GM21526 (cell line): ENCODE measurements at regions not wholly inside any gene's neighbourhood (a gene's known extent, or its start where the extent isn't known, plus 50 kb on each side); places are given as distances from the start of the nearest gene placed in this dataset.
"Not testable (repeated sequence)": the region's sequence is repeated elsewhere in the genome, so short reads cannot be mapped to it uniquely, and the experiment has no call there.

Experiments
- ATAC-seq: cut with Tn5 transposase; IDR thresholded peaks from one replicate; pipeline ENCODE4 v1.9.1; 2021; ENCODE audit warnings: moderate library complexity; ENCODE audit not compliant: unreplicated experiment, low FRiP score

- ATAC-seq: no peak
Measured at GRCh38 chr6:56752009-56752408, 109.3 kb upstream of the DST start.

DNA sequence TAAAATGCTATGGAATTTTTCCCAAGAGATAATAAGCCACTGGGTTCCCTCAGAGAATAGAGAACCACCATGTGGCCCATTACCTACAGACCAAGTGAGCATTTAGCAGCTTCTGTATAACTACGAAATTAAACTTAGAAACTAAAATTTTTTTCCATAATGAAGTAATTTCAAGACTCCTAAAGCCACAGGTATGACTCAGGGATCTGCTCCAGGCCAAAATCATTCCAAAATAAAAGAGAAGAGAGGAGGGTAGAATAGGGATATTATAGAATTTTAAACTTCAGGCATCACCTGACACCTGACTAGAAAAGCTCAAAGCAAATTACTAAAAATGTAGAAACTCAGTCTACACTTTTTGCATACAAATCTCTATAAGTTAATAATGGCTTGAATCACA, 108.9 kb upstream of the DST start:
- ATAC-seq: no peak

DNA sequence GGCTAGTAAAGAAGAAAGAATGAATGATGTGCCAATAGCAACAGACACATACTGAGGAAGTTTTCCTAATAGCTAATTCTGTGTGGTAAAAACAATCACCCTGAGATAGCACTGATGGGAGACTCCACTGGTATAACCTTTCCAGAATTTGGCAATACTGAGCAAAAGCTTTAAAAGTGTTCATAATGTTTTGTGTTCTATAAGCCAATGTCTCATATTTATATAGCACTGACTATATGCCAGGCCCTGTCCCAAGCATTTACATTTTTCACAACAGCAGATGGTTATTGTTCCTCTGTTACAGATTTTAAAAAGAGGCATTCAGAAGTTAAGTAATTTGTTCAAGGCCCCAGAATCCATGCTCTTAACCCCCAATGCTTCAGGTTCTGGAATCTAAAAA, 108.0 kb upstream of the DST start:
- no peak for ATAC-seq

- no peak for ATAC-seq
Measured at GRCh38 chr6:56749632-56750151, 107.0 kb upstream of the DST start.

- no peak for ATAC-seq
Measured at GRCh38 chr6:56746767-56747504, 104.2 kb upstream of the DST start.

- ATAC-seq: no peak
Measured at GRCh38 chr6:56745971-56746370, 103.3 kb upstream of the DST start.

DNA sequence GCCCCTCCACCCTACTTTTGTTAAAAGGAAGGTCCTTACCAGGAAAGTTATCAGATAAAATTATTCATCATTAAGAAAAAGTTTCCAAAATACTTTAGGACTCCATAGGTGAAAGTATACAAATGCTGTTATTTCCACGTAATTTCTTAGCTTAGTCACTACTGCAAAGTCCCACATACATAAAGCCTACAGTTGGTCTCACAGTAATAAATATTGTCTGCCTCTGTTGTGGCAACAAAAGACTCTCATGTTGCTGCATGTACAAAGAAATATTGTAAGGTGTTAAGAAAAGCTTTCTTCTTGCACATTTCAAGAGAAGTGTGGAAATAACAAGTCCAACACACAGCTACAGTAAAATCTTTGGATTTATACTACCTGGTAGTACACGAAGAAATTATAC, 102.4 kb upstream of the DST start:
- no peak for ATAC-seq

DNA sequence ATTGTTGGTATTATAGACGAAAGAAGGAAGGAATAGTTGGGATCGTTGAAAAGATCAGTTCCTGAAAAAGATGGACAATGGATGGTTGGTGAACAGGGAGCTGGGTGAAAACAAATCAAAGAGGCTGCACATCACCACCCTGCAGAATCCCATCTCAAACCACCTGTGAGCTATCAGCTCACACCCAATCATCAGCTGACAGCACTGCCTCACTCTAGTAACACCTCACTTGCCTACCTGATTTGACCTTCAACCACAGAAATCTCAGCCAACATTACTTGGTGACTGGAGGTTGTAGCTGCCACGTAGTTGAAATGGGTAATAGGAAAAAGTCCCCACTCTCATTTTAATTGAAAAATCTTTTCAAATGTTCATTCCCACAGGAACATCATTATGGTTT, 101.8 kb upstream of the DST start:
- no peak for ATAC-seq

DNA sequence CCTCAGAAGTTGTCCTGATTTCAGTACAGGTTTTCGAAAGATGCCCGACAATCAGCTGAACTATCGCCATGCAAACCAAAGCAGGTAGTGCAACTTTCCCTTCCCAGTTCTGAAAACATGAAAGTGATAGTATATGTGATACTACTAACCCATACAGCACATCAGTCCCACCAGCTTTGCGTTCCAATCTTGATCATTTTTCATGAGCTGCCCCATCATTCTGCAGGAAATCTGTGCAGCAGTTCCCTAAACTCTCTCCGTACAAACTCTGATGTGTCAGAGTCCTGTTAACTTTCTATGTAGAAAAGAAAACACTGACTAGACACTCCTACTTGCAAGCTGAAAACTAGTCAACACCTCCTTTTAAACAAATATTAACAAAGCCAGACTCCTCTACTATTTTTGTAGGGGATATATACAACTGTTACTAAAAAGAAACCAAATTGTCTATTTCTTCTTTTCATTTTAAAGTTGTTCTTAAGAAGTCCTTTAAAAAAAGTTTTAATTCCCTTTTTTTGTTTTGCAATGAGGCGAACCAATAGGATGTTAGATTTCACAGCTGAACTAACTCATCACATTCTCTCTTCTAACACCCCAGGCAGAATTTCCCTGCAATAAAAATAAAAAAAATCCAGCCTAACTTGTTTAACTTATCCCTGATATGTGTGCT, 99.6 kb upstream of the DST start:
- ATAC-seq: peak; percentile 87

- ATAC-seq: no peak
Measured at GRCh38 chr6:56741472-56741871, 98.8 kb upstream of the DST start.

GRCh38 chr6:56739836-56740815, 97.4 kb upstream of the DST start:
- no peak for ATAC-seq

GRCh38 chr6:56736804-56737203, 94.1 kb upstream of the DST start:
- no peak for ATAC-seq

GRCh38 chr6:56734335-56734734, 91.6 kb upstream of the DST start:
- no peak for ATAC-seq

- no peak for ATAC-seq
Measured at GRCh38 chr6:56733211-56733697, 90.6 kb upstream of the DST start.

DNA sequence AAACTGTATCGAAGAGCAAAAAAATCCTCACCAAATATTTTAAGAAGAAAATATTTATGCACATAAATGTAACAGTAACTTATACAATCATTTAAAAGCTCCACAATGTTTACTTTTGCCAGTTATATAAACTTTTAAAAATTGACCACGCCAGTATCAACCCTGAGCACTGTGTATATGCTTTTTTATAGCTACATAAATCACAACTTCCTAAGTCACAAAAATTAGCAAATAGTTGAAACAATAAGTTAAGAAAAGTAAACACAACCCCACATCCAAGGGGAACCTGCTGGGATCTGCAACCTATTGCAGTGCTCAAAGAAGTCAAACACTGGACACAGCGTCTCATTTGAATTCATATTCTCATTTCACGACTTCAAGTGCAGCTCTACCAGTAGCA, 89.8 kb upstream of the DST start:
- no peak for ATAC-seq

DNA sequence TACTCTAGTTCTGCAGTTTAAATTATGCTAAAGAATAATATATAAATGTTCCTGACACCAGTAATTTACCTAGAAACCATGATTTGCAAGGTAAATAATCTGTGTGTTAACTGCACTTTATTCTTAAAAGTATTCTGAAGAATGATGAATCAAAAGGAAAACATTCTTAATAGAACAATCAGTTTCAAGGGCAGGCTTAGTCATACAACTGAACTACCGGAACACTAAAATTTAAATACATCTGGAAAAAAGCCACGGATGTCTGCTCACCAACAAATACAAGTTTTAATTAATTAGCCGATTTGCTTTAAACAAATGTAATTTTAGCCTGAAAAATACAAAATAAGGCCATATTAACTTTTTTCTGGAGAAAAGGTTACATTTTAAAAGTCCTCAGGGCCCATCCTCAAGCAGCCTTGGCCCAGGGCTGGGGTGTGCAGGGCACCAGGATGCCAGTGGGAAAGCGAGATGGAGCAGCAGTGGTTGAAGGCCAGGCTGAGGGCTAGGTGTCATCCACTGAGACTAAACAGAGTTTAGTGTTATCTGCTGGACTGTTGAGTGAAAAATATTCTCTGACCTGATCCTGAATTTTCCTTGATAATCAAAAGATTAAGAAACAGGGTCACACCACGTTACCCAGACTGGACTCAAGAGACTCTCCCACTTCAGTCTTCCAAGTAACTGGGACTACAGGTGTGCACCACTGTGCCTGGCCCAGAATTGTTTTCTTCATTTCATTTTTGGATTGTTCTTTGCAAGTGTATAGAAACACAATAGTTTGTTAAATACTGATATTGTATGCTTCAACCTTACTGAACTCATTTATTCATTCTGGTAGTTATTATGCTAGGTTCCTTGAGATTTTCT, 88.2 kb upstream of the DST start:
- ATAC-seq: no peak

DNA sequence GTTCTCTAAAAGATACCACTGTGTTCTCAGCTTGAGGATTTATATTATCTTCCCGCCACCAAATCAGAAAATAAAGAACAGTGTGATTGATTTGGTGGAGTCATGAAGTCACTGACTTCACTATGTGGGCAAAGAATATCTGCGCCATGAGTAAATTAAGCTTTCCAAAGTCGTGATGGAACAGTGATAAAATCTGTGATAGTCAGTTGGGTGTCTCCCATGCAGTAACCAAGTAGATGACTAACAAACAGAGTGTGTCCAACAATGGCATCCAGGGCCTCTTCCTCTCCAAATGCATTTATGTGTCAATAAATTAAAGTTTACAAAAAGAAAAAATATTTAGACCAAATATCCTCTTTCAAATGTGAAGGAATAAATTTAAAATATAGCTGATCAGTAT, 87.0 kb upstream of the DST start:
- no peak for ATAC-seq

DNA sequence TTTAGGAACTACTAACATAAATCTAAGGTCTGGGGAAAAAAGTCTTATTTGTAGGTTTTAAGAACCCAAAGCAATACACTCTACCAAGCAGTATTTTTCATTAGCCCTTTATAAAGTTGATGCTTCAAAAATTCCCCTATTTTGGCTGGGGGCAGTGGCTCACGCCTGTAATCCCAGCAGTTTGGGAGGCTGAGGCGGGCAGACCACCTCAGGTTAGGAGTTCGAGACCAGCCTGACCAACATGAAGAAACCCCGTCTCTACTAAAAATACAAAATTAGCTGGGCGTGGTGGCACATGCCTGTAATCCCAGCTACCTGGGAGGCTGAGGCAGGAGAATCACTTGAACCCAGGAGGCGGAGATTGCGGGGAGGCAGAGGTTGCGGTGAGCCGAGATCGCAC, 86.5 kb upstream of the DST start:
- ATAC-seq: not testable (repeated sequence)

DNA sequence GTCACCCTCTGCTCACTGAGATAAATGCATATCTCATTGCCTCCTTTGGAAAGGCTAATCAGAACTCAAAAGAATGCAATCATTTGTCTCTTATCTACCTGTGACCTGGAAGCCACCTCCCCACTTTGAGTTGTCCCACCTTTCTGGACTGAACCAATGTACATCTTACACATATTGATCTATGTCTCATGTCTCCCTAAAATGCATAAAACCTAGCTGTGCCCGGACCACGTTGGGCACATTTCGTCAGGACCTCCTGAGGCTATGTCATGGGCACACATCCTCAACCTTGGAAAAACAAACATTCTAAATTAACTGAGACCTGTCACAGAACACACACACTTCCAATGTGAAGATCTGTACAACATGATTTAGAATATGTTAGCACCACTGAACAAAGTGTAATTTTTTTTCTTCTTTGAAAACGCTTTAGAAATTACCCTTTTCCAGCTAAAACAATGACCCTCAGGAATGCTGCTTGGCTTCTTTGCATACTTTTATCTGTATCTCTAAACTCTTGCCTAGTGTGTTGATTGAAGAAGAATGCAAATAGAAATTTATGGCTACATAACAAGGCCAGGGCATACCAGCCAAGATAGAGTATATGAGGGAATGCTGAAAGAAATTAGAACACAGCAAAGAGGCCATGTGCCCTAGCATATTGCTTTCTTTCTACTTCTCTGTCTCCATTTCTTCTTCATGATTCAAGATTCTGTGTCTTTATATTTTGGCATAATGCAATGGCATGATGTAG, 84.6 kb upstream of the DST start:
- ATAC-seq: no peak
